GM21717 (cell line): ENCODE measurements at regions not wholly inside any gene's neighbourhood (a gene's known extent, or its start where the extent isn't known, plus 50 kb on each side); places are given as distances from the start of the nearest gene placed in this dataset.

Source experiments
- ATAC-seq: cut with Tn5 transposase; IDR thresholded peaks from one replicate; pipeline ENCODE4 v1.9.1; 2021; ENCODE audit warnings: mild to moderate bottlenecking, moderate library complexity; ENCODE audit not compliant: unreplicated experiment

DNA sequence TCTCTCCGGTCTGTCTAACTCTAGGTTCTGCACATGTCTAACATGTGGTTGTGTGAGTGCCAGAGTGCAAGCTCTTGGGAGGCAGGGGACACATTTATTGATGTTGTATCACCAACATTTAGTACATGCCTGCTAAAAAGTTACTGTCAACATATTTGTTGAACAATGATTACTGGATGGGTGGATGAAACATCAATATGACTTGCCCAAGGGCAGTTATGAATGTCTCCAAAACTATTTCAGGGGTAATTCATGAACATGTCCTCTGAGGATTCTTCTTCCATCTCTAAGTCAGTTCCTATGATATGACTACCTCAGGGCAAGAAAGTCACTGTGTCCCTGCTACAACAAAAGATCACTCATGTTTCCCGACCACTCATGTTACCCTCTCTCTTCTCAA, 91.3 kb upstream of the STEAP1B start:
- no peak for ATAC-seq

DNA sequence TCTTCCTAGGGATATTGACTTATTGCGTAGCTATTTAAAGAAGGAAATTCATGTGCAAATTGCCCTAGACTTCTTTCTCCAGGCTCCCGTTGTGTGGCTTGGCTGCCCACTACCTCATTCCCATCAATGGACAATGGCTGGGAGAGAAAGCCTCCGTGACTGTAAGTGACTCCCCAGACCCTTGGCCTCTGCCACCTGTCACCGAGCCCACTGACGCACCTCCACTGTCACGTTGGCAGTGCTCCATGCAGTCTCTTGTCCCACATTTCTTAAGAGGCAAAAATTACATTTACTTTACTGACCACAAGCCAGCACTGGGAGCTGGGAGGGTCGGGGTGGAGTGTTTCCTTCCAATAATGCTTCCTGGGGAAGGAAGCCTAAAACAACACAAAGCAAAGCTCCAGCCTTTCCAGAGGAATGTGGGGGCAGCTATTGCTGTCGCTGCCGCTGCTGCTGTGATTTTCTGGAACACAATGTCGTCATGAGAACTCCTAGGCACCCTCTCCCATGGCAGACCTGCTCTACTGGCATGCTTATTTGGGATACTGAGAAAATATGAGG, 89.7 kb upstream of the STEAP1B start:
- no peak for ATAC-seq

DNA sequence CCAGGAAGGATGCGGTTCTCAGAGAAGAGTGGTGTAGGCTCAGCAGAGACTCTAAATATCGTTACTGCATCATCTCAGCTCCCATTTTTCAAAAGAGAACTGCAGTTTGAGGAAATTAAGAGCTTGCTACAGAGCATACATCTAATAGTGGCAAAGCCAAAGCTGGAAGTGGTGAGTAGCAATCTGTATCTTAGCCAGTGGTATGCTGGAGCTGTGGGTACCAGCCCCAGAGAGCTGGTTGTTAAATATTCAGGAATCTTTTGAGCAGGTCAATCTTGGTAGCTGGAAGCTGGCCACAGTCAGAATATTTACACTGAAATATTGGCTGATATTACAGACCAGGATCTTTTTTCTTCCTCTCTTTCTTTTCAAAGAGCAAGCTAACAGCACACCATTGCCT, 88.4 kb upstream of the STEAP1B start:
- ATAC-seq = no peak

DNA sequence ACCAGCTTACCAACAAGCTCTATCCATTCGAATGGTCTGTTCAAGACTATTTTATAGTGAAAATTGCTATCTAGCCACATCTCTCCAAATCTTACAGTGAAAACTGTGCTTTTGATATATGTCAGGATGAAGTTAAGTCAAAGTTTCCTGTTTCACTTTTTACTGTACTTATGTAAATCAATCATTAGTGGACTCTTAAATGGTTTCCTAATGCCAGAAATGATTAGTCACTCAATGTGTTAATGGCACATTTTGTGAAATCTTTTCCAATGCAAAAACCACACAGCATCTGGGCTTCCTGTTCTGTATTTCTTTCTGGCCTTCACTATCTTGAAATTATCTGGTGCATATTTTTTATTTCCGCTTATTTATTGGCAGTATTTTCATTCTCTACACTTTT, 87.3 kb upstream of the STEAP1B start:
- ATAC-seq = peak; percentile 39

DNA sequence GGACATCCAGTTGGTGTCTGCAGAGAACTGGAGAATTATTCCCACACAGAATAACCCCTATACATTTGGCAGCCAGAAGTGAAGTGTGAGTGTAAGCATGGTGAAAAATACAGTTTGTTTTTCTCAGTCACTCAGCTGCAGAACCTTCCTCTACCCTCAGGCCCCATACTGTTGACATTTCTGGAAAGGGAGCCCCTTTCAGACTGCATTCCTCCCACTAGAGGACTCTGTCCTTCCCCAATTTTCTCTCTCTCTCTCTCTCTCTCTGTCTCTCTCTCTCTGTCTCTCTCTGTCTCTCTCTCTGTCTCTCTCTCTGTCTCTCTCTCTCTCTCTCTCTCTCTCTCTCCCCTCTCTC, 86.8 kb upstream of the STEAP1B start:
- ATAC-seq = no peak

DNA sequence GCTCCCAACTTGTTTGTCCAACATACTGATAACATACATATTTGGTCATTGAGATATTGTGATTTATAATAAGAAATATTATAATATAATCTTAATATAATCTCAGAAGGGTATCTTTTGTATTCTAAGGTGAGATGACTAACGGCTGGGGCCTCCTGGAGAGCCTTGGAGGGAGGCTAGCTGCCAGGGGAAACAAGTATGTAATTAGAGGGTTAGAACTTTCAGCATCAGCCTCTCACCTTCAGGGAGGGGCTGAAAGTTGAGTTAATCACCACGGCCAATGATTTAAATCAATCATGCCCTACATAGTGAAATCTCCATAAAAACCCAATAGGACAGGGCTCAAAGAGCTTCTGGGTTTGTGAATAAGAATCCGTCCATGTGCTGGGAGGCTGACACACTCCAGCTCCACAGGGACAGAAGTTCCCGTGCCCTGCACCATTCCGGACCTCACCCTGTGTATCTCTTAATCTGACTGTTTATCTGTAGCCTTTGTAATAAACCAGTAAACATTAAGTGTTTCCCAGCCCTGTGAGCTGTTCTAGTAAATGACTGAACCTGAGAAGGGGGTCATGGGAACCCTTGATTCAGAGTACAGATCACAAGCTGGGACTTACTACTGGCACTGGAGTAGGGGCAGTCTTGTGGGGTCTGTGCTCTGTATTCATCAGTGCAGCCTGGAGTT, 86.3 kb upstream of the STEAP1B start:
- no peak for ATAC-seq

DNA sequence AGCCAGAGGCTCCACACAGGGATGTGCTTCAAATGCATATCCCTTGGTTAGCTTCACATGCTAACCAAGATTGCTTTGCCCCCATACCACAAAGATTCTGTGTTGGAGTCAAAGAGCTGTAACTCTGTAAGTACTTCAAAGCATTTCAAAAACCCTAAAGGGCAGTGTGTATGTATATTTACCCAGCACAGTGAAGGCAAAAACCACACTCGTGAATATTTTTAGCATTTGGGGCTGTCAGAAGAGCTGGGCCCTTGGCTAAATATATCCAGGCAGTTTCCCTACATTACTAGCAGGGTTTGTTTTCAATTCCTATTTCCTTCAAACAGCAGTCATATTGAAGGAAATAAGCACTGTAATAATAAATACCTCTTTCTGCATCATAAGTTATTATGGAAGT, 84.2 kb upstream of the STEAP1B start:
- ATAC-seq = peak; percentile 80

DNA sequence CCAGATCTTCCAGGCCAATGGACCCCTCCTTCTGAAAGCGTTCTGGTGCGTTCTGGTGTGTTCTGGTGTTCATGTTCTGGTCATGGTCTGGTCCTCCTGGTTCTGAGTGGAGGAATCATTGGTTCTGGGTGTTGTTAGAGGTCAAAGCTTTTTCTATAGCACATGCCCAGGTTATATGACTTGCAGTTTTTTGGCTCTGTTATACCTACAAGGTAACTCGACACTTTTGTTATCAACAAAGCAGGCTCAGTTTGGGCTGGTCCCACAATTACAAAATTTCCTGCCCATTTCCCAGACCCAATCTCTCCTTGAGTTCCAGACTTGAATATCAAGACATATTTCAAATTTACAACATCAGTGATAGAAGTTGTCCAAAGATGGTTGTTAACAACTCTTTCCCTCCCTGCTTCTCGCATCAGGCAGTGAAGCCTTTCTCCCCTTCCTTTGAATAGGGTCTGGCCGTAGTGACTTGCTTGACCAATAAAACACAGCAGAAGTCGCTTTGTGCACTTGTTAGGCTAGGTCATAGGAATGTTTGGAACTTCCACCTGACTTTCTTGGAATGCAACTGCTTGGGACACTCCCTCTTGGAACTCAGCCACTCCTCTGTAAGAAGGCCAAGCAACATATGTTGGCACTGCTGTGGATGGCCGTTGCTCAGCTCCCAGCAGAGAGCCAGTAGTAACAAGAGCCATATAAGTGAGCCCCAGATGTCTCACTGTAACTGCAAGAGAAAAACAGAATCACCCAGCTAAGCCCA, 83.1 kb upstream of the STEAP1B start:
- ATAC-seq = no peak

DNA sequence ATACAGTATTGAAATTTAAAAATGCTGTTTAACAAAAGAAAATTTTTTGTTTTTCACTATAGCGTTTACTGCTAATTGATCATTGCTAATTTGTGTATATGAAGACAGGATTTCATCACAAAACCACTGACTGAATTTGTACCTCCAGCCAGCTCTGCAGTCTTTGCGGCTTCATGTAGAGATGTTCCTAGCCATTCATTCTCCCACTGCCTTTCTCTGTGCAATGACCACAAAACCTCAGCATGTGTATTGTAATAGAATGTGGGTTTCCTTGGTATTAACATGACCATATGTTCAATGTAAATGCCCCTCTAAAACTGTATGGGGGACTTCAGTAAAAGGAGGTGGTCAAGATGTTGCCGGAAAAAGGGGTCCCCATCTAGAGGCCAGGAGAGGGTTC, 81.1 kb upstream of the STEAP1B start:
- no peak for ATAC-seq

DNA sequence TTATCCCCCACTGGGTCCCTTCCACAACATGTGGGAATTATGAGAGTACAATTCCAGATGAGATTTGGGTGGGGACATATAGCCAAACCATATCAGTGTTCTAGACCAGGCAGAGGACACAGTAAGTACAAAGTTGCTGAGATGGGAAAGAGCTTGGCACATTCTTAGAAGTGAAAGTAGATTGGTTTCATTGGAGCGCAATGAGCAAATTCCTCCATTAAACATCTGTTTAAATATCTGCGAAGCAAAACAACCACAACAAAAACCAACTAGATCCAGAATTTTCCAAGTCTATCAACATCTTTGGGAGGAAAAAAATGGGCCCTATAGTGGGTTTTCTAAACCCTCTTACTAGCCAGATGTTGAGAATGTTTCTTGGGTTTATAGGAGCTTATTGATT, 80.0 kb upstream of the STEAP1B start:
- no peak for ATAC-seq

DNA sequence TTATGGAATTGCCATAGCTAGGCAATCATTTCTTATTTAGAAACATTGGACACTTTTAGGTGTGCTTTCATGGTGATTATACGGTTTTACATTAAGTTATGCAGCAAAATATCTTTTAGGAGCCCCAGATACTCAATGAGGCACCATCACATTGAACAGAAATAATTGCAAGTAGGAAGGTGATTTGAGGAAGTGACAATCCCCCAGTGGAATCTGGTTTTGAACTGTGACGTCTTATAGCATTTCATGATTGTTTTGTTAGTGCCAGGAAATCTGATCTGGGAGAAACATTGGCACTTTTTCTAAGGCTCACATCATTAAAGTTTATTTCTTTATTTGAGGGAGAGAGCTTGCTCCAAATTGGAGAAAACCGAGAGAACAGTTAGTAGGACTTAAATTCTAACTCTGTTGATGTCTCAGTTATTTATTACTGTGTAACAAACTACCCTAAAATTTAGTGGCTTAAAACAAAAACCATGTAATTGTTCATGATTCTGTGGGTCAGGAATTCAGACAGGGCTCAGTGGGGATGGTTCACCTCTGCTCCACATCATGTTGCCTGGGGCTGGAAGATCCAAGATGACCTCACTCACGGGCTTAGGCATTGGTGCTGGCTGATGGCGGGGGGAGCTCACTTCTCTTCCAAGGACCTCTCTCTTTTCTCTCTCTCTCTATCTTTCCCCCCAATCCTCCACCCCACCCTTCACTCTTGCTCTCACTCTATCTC, 78.2 kb upstream of the STEAP1B start:
- no peak for ATAC-seq

DNA sequence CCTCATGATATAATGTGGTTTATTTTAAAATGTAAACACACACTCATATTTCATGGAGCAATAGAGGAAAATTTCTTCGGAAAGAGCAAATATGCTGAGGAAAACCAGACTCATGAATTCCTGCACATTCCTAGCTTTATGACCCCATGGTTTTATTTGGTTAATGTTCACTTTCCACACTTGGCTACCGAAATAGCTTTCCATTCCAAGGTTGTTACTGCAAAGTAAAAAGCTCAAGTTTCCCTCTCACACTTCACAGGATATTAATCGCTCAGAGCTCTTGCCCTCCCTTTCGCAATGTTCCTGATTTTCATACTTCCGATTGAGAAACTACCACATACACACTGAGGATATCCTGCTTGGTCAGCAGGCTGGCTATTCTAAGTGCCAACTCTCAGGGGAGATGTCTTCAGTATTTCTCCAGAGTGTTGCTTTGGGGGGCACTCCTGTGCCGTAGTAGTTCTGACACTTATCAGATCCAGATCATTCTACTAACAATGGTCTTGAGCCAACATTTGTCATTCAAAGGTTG, 77.5 kb upstream of the STEAP1B start:
- ATAC-seq = no peak

DNA sequence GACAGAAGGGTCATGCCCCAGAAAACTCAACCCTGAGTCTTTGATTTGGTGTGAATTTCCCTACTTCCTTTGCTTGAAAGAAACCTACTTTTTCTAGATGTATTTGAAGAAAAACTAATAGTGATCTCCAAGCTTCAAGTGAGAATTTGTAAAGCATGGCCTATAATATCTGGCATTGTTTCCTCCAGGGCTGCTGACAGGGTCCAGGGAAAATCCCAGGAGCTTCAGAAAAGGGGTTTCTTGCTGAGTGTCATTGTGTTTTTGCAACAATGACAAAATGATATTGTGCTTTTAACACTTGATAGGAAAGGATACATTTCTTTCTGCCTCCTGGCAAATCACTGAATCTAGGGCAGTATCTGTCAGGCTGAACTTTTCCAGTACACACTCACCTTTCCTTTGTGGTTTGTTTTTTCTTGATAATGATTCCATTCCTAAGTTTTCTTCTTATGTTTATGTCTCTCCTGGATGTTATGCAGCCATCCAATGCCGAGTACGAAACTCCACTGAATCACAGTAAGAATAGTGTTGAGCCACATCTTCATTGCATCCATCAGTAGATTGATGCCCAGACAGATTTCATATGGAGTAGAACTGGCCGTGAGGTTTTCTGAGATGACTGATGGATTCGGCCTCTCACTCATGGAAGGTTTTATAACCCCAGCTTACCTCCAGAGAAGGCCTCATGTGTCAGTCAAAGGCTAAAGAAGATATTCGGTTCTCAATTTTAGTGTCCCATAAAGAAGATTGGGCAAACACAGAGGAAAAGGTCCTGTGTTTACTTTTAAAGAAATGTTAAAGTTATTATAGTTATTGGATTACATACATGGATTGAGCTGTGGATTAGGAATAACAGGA, 76.9 kb upstream of the STEAP1B start:
- ATAC-seq = no peak

DNA sequence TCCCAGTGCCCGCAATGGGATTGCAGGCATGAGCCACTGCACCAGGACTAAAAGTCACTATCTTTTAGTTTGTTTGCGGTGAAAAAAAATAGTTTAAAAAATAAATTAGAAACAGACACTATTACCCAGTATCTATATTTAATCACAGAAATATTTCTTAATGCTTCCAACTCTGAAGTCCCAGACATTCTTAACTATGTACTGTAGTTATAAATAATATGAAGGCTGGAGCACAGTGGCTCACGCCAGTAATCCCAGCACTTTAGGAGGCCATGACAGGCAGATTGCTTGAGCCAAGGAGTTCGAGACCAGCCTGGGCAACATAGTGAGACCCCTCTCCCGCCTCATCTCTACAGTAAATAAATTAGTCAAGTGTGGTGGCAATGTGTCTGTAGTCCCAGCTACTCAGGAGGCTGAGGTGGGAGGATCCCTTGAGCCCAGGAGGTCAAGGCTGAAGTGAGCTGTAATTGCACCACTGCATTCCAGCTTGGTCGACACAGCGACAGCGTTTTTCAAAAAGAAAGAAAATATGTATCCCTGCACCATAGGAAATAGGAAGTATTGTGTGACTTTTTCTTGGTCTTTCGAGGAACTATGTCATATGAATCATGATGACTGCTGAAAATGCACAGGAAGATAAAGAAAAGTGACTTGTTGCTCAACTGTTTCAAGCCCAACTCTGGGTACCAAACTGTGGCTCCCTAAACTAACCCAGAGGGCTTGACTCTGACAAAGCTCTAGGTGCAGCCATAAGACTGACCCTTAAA, 74.9 kb upstream of the STEAP1B start:
- ATAC-seq = no peak

DNA sequence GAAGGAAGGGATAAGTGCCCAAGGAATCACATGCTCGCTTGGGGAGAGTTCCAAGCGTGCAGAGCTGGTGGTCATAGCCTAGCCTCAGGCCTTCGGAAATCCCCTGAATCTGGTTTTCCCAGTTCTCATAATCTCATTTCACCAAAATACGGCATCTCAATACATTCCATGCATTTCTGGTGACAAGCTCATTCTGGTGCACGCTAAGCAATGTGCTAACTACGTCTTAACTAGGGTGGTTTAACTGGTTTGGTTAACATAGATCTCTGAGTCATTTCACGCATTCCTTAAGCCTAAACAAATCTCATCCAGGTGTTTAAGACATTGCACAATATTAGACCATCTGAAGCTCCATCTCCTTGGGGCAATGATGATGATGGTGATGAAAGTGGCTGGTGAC, 72.9 kb upstream of the STEAP1B start:
- no peak for ATAC-seq

DNA sequence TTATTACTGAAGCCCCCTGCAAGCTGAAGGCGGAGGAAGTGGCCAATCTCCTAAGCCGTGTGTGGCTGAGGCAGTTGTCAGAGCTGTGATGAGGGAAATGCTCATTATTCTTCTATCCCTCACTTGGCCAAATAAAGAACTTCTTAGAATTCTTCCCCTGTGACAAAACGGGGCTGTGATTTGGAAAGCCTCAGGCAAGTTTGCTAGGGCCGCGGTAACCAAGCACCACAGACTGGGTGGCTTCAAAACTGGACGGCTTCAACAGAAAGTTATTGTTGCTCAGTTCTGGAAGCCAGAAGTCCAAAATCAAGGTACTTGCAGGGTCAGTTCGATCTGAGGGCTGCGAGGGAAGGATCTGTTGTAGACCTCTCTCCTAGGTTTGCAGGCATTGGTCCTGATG, 72.3 kb upstream of the STEAP1B start:
- no peak for ATAC-seq

DNA sequence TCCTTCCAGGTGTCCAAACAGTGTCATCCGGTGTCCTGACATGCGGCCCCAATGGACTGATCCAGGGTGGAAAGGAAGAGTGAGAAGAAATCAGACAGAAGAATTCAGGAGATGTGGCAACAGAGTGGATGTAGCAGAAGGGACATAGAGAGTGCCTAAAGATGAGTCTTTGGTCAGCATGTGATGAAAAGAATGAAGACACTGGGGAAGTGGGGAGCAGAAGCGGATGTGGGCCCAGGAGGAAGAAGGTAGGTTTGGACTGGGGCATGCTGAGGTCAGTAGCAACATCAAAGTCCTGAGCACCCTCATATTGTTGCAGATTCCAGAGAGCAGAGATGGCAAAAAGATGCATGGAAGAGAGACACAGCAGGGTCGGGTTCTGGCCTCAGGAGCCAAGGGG, 71.8 kb upstream of the STEAP1B start:
- no peak for ATAC-seq

DNA sequence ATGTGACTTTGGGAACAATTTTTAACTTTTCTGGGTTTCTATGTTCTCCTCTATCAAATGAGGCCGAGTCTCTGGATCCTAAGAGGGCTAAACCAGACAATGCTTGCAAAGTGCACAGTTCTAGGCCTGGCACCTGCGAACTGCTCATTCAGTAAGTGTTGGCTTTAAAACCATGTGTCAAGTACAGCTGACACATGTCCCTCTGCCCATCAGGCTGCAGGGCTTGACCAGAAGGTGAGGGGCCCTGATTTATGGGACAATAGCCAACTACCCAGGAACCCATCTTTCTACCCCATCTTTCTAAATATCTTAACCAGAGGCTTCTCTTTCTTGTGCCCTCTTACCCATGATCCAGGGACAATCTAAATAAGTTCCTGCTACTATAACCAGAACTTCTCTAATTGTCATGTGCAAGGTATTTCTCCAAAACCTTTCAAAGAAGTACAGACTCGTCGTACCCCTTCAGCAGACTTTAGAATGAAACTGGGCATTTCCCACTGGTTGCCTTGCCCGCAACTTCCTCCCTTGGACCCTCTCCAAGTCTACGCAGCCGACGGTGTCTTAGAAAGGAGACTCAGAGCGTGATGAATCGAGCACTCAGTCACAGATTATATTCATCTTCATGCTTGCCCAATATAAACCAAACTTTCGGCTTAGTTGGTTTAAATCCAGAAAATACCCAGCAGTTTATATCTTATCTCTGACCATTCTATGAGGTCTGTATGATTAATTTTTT, 69.8 kb upstream of the STEAP1B start:
- no peak for ATAC-seq

DNA sequence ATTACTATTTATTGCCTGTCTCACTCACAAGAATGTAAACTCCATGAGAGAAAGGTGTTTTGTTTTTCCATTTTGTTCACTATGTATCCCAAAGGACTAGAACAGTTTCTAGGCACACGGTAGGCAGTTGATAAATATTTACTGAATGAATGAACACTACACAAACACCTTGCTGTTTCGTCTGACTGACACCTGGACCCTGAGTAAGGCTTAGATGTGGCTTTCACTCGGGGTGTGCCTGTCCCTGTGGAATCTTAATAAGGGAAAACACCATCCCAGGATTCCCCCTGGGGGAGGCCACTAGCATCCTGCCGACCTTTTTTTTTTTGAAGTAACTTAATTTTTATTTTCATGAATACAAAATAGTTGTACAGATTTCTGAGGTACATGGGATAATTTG, 66.6 kb upstream of the STEAP1B start:
- ATAC-seq = no peak
